CD14-positive monocyte (primary cell): ENCODE measurements at regions not wholly inside any gene's neighbourhood (a gene's known extent, or its start where the extent isn't known, plus 50 kb on each side); places are given as distances from the start of the nearest gene placed in this dataset.

Experiments
- DNase-seq, 3 donors: peaks; one replicate each; pipeline ENCODE4 v3.0.0-alpha.2; 2011 to 2022
- H2AFZ ChIP-seq: 2 replicates; pipeline ENCODE4 v1.6.0; 2012; ENCODE audit warnings: mild to moderate bottlenecking, low read depth, low read length, inconsistent platforms; ENCODE audit not compliant: insufficient read depth, poor library complexity, severe bottlenecking
- H3K27ac ChIP-seq, 2 donors: 1 replicate in 1 of 2; 2 replicates in 1 of 2; pipeline ENCODE4 v1.5.1; 2012 to 2013; ENCODE audit warnings: low read length in 2 of 2, control low read depth in 1 of 2, inconsistent platforms in 1 of 2, low read depth in 1 of 2, mild to moderate bottlenecking in 1 of 2
- H3K27me3 ChIP-seq, 2 donors: one replicate each; pipeline versions ENCODE4 v1.6.0 to v1.6.1; 2011 to 2013; ENCODE audit warnings: low read length in 2 of 2; ENCODE audit not compliant: control insufficient read depth in 2 of 2, insufficient read depth in 2 of 2
- H3K36me3 ChIP-seq, 2 donors: replicated peaks in 1 of 2; 1 replicate in 1 of 2; 2 replicates in 1 of 2; pipeline versions ENCODE4 v1.5.1 to v1.6.1; 2012 to 2013; ENCODE audit warnings: low read length in 2 of 2, control low read depth in 1 of 2, inconsistent platforms in 1 of 2, mild to moderate bottlenecking in 1 of 2; ENCODE audit not compliant: insufficient read depth in 2 of 2, control insufficient read depth in 1 of 2
- H3K4me1 ChIP-seq, 2 donors: 1 replicate in 1 of 2; 2 replicates in 1 of 2; pipeline versions ENCODE4 v1.5.1 to v1.6.1; 2012 to 2013; ENCODE audit warnings: low read length in 2 of 2, control low read depth in 1 of 2, inconsistent platforms in 1 of 2, mild to moderate bottlenecking in 1 of 2, moderate library complexity in 1 of 2; ENCODE audit not compliant: insufficient read depth in 2 of 2, control insufficient read depth in 1 of 2
- H3K4me2 ChIP-seq: replicated peaks from 2 replicates; pipeline ENCODE3; 2012; ENCODE audit warnings: low read length, moderate library complexity, mild to moderate bottlenecking; ENCODE audit not compliant: poor library complexity, severe bottlenecking; ENCODE audit errors: extremely low read depth
- H3K4me3 ChIP-seq, 3 experiments: fragments of 200-600 bp in 1 of 3; sonication (generic) in 1 of 3; replicated peaks in 1 of 3; 1 replicate in 2 of 3; 2 replicates in 1 of 3; pipeline ENCODE4 v1.5.1; 2011 to 2013; ENCODE audit warnings: low read length in 3 of 3, mild to moderate bottlenecking in 3 of 3, control low read depth in 2 of 3, low read depth in 2 of 3, inconsistent platforms in 1 of 3, moderate library complexity in 1 of 3
- H3K79me2 ChIP-seq: 2 replicates; pipeline ENCODE4 v1.6.0; 2012; ENCODE audit warnings: mild to moderate bottlenecking, control low read depth, inconsistent platforms, low read length, moderate library complexity; ENCODE audit not compliant: insufficient read depth
- H3K9ac ChIP-seq: 2 replicates; pipeline ENCODE4 v1.6.0; 2017; ENCODE audit warnings: low read length, mild to moderate bottlenecking; ENCODE audit not compliant: insufficient read depth, poor library complexity, severe bottlenecking
- H3K9me3 ChIP-seq, 2 donors: replicated peaks in 1 of 2; 1 replicate in 1 of 2; 2 replicates in 1 of 2; pipeline versions ENCODE4 v1.5.1 to v1.6.1; 2012 to 2013; ENCODE audit warnings: low read length in 2 of 2, control low read depth in 1 of 2; ENCODE audit not compliant: control insufficient read depth in 1 of 2, insufficient read depth in 1 of 2
- H4K20me1 ChIP-seq: 2 replicates; pipeline ENCODE4 v1.6.0; 2012; ENCODE audit warnings: mild to moderate bottlenecking, low read length, control low read depth, moderate library complexity; ENCODE audit not compliant: insufficient read depth
- H3K27ac Mint-ChIP-seq, 7 donors: one replicate each; pipeline ENCODE4 v1.8.0; 2020; ENCODE audit warnings: mild to moderate bottlenecking in 7 of 7, mixed read lengths in 7 of 7, moderate library complexity in 6 of 7, inconsistent platforms in 2 of 7
- H3K27me3 Mint-ChIP-seq, 3 donors: one replicate each; pipeline ENCODE4 v1.8.0; 2021 to 2022; ENCODE audit warnings: low read depth in 3 of 3, mild to moderate bottlenecking in 3 of 3, mixed read lengths in 3 of 3, moderate library complexity in 3 of 3, inconsistent platforms in 1 of 3
- H3K36me3 Mint-ChIP-seq, 2 donors: one replicate each; pipeline ENCODE4 v1.8.0; 2020; ENCODE audit warnings: mixed read lengths in 2 of 2, inconsistent platforms in 1 of 2, mild to moderate bottlenecking in 1 of 2
- H3K4me1 Mint-ChIP-seq: one replicate; pipeline ENCODE4 v1.8.0; 2020; ENCODE audit warnings: mild to moderate bottlenecking, mixed read lengths
- H3K4me3 Mint-ChIP-seq, 2 donors: one replicate each; pipeline ENCODE4 v1.8.0; 2020; ENCODE audit warnings: mild to moderate bottlenecking in 2 of 2, mixed read lengths in 2 of 2, moderate library complexity in 1 of 2
- H3K9me3 Mint-ChIP-seq, 7 donors: one replicate each; pipeline ENCODE4 v1.8.0; 2020 to 2022; ENCODE audit warnings: mixed read lengths in 7 of 7, mild to moderate bottlenecking in 6 of 7, moderate library complexity in 6 of 7, inconsistent platforms in 2 of 7
- CTCF ChIP-seq: fragments of 200-600 bp; IDR thresholded peaks from one replicate; pipeline ENCODE4 v1.8.0; 2022; ENCODE audit warnings: antibody characterized with exemption, mild to moderate bottlenecking
- WGBS: methylation state at CpG from one replicate; pipeline ENCODE4 v1.1.5; 2013; ENCODE audit warnings: missing lambda C conversion rate; ENCODE audit not compliant: insufficient coverage; 5-methylcytosine and 5-hydroxymethylcytosine counted together
- intact Hi-C, 2 donors: fragments of 100-400 bp; cut with micrococcal nuclease; formaldehyde crosslinking; loops; one replicate each; pipeline versions ENCODE4 v1.15.0 to v1.15.1; 2023

- Histone ChIP-seq H3K4me1 (no peaks in the 10 kb centered on the region), H3K9me3 (no peaks in the 10 kb centered on the region), H3K27ac (no peak overlapping the region), H3K4me3 (no peak overlapping the region), H3K27me3 (no peaks in the 10 kb centered on the region), H3K79me2 (no peaks in the 10 kb centered on the region), H3K9ac (no peak overlapping the region), H3K36me3 (no peaks in the 10 kb centered on the region), H3K4me2 (no peak overlapping the region), H4K20me1 (no peaks in the 10 kb centered on the region), H2AFZ (no peak overlapping the region)
- TF ChIP-seq CTCF: no peak
- H3K9me3 Mint-ChIP-seq: peaks cover 0 to 3% (median 0%) of the 10 kb centered on the region in 7 donors
- no peaks in the 10 kb centered on the region for H3K36me3 Mint-ChIP-seq
- H3K4me3 Mint-ChIP-seq: no peak overlapping the region
- no peaks in the 10 kb centered on the region for H3K27me3 Mint-ChIP-seq
- no peak for DNase-seq
- WGBS: no CpG with 5 or more reads among the region's 1 CpG
- no peak overlapping the region for H3K27ac Mint-ChIP-seq
- intact Hi-C loops: no loop called here
- H3K4me1 Mint-ChIP-seq: no peaks in the 10 kb centered on the region
Measured at GRCh38 chr13:62489731-62490130, 1074.1 kb upstream of the PCDH20 start.

GRCh38 chr13:62483774-62484173 is 1068.1 kb upstream of the PCDH20 start:
- no peaks in the 10 kb centered on the region for H3K36me3 Mint-ChIP-seq
- Histone ChIP-seq H2AFZ (no peak overlapping the region), H3K27me3 (no peaks in the 10 kb centered on the region), H3K4me2 (no peak overlapping the region), H3K27ac (no peak overlapping the region), H3K9me3 (no peaks in the 10 kb centered on the region), H3K4me3 (no peak overlapping the region), H3K79me2 (no peaks in the 10 kb centered on the region), H3K4me1 (no peaks in the 10 kb centered on the region), H3K36me3 (no peaks in the 10 kb centered on the region), H4K20me1 (no peaks in the 10 kb centered on the region), H3K9ac (no peak overlapping the region)
- 83% methylated on average over 1 of the region's 1 CpG for WGBS
- H3K27me3 Mint-ChIP-seq: no peaks in the 10 kb centered on the region
- H3K27ac Mint-ChIP-seq: no peak overlapping the region
- TF ChIP-seq CTCF: no peak
- H3K9me3 Mint-ChIP-seq: peaks cover 0 to 12% (median 0%) of the 10 kb centered on the region in 7 donors
- intact Hi-C loops: no loop called here
- no peak overlapping the region for H3K4me3 Mint-ChIP-seq
- H3K4me1 Mint-ChIP-seq: no peaks in the 10 kb centered on the region
- DNase-seq: no peak
